Liver (tissue), 8 donors: ENCODE measurements at regions not wholly inside any gene's neighbourhood (a gene's known extent, or its start where the extent isn't known, plus 50 kb on each side); places are given as distances from the start of the nearest gene placed in this dataset.

ENCODE experiments used
- DNase-seq: peaks from one replicate; pipeline ENCODE4 v3.0.0-alpha.2; 2017; ENCODE audit warnings: low spot score
- H3K27ac ChIP-seq, 2 donors: one replicate each; pipeline ENCODE4 v1.7.0; 2013; ENCODE audit warnings: inconsistent platforms in 2 of 2, low read length in 2 of 2, control low read depth in 1 of 2, low read depth in 1 of 2, mild to moderate bottlenecking in 1 of 2
- H3K27me3 ChIP-seq, 4 donors: one replicate each; pipeline versions ENCODE4 v1.6.1 to v1.7.0; 2013; ENCODE audit warnings: low read length in 3 of 4, inconsistent platforms in 1 of 4, mild to moderate bottlenecking in 1 of 4, moderate library complexity in 1 of 4; ENCODE audit not compliant: control insufficient read depth in 4 of 4, insufficient read depth in 4 of 4
- H3K36me3 ChIP-seq, 4 donors: one replicate each; pipeline versions ENCODE4 v1.6.1 to v1.7.0; 2013; ENCODE audit warnings: low read length in 3 of 4, mild to moderate bottlenecking in 3 of 4, low read depth in 1 of 4, moderate library complexity in 1 of 4; ENCODE audit not compliant: control insufficient read depth in 4 of 4, insufficient read depth in 3 of 4
- H3K4me1 ChIP-seq, 4 donors: one replicate each; pipeline versions ENCODE4 v1.6.1 to v1.7.0; 2013; ENCODE audit warnings: low read length in 3 of 4, mild to moderate bottlenecking in 3 of 4, moderate library complexity in 1 of 4; ENCODE audit not compliant: control insufficient read depth in 4 of 4, insufficient read depth in 4 of 4
- H3K4me3 ChIP-seq, 3 donors: one replicate each; pipeline versions ENCODE4 v1.6.1 to v1.7.0; 2013; ENCODE audit warnings: low read length in 3 of 3, control low read depth in 1 of 3, low read depth in 1 of 3, mild to moderate bottlenecking in 1 of 3
- H3K9ac ChIP-seq, 2 donors: one replicate each; pipeline ENCODE4 v1.7.0; 2013; ENCODE audit warnings: low read length in 2 of 2, mild to moderate bottlenecking in 2 of 2, moderate library complexity in 2 of 2, control low read depth in 1 of 2, low read depth in 1 of 2
- H3K9me3 ChIP-seq, 4 donors: one replicate each; pipeline versions ENCODE4 v1.6.1 to v1.7.0; 2013; ENCODE audit warnings: low read length in 3 of 4; ENCODE audit not compliant: control insufficient read depth in 4 of 4
- ATF3 ChIP-seq: IDR thresholded peaks from 2 replicates; pipeline ENCODE4 v1.6.1; 2016; ENCODE audit warnings: antibody characterized with exemption
- CTCF ChIP-seq: fragments of 150-350 bp; IDR thresholded peaks from 2 replicates; pipeline ENCODE4 v1.5.1; 2017; ENCODE audit warnings: improper control_type of control experiment, low read depth, low read length; ENCODE audit not compliant: missing input control
- EGR1 ChIP-seq, 2 donors: IDR thresholded peaks; 2 replicates each; pipeline ENCODE4 v1.6.1; 2016 to 2018; ENCODE audit warnings: antibody characterized with exemption in 2 of 2, low read depth in 2 of 2
- FOXA1 ChIP-seq: IDR thresholded peaks from 2 replicates; pipeline ENCODE4 v1.6.1; 2016; ENCODE audit warnings: antibody characterized with exemption
- FOXA2 ChIP-seq: IDR thresholded peaks from 2 replicates; pipeline ENCODE4 v1.6.1; 2016; ENCODE audit warnings: antibody characterized with exemption
- GABPA ChIP-seq, 2 donors: IDR thresholded peaks in 1 of 2; conservative IDR thresholded peaks in 1 of 2; 2 replicates each; pipeline ENCODE4 v1.6.1; 2016; ENCODE audit warnings: antibody characterized with exemption in 2 of 2, mild to moderate bottlenecking in 1 of 2, moderate library complexity in 1 of 2
- HNF4A ChIP-seq, 2 donors: conservative IDR thresholded peaks; 2 replicates each; pipeline ENCODE4 v1.6.1; 2016; ENCODE audit warnings: antibody characterized with exemption in 2 of 2, mild to moderate bottlenecking in 2 of 2
- HNF4G ChIP-seq: IDR thresholded peaks from 2 replicates; pipeline ENCODE4 v1.6.1; 2016; ENCODE audit warnings: antibody characterized with exemption
- JUND ChIP-seq, 2 donors: IDR thresholded peaks; 2 replicates each; pipeline ENCODE4 v1.6.1; 2016; ENCODE audit warnings: antibody characterized with exemption in 2 of 2
- MAX ChIP-seq: IDR thresholded peaks from 2 replicates; pipeline ENCODE4 v1.6.1; 2016; ENCODE audit warnings: antibody characterized with exemption
- NR2F2 ChIP-seq: IDR thresholded peaks from 2 replicates; pipeline ENCODE4 v1.6.1; 2016; ENCODE audit warnings: antibody characterized with exemption
- RAD21 ChIP-seq, 2 donors: IDR thresholded peaks; 2 replicates each; pipeline ENCODE4 v1.6.1; 2016; ENCODE audit warnings: antibody characterized with exemption in 2 of 2, mild to moderate bottlenecking in 2 of 2
- RXRA ChIP-seq, 2 donors: IDR thresholded peaks; 2 replicates each; pipeline ENCODE4 v1.6.1; 2017 to 2018; ENCODE audit warnings: antibody characterized with exemption in 2 of 2, mild to moderate bottlenecking in 1 of 2
- SP1 ChIP-seq: IDR thresholded peaks from 2 replicates; pipeline ENCODE4 v1.6.1; 2018; ENCODE audit warnings: antibody characterized with exemption, mild to moderate bottlenecking
- TAF1 ChIP-seq: conservative IDR thresholded peaks from 2 replicates; pipeline ENCODE4 v1.6.1; 2016; ENCODE audit warnings: antibody characterized with exemption, mild to moderate bottlenecking
- YY1 ChIP-seq: IDR thresholded peaks from 2 replicates; pipeline ENCODE4 v1.6.1; 2016; ENCODE audit warnings: antibody characterized with exemption, mild to moderate bottlenecking
- WGBS: extraction: QIAGEN DNeasy Blood & Tissue Kit; methylation state at CpG from one replicate; pipeline ENCODE4 v1.1.7; 2013; 5-methylcytosine and 5-hydroxymethylcytosine counted together
- TF ChIP-seq, protein P1 (sequence below): IDR thresholded peaks from 2 replicates; pipeline ENCODE4 v1.6.1; 2016; ENCODE audit warnings: antibody characterized with exemption
- TF ChIP-seq, protein P2 (sequence below): IDR thresholded peaks from 2 replicates; pipeline ENCODE4 v1.6.1; 2016; ENCODE audit warnings: antibody characterized with exemption, mild to moderate bottlenecking
- donor health status: healthy.
- donor health status: healthy.
- donor health status: healthy.
- donor health status: healthy.
- donor health status: healthy.

GRCh38 chr5:10894445-10895054, 133.5 kb upstream of the DAP start:
- DNase-seq, result no peak
- no peaks in the 10 kb centered on the region for H3K27me3 ChIP-seq
- peaks cover 0 to 4% (median 0%) of the 10 kb centered on the region in 4 donors for H3K9me3 ChIP-seq
- no peak overlapping the region for H3K4me3 ChIP-seq
- H3K4me1 ChIP-seq, result no peaks in the 10 kb centered on the region
- H3K36me3 ChIP-seq, result no peaks in the 10 kb centered on the region
- WGBS, result 71% methylated on average over 9 of the region's 9 CpGs
- H3K9ac ChIP-seq, result no peak overlapping the region
- TF ChIP-seq, protein P1, sequence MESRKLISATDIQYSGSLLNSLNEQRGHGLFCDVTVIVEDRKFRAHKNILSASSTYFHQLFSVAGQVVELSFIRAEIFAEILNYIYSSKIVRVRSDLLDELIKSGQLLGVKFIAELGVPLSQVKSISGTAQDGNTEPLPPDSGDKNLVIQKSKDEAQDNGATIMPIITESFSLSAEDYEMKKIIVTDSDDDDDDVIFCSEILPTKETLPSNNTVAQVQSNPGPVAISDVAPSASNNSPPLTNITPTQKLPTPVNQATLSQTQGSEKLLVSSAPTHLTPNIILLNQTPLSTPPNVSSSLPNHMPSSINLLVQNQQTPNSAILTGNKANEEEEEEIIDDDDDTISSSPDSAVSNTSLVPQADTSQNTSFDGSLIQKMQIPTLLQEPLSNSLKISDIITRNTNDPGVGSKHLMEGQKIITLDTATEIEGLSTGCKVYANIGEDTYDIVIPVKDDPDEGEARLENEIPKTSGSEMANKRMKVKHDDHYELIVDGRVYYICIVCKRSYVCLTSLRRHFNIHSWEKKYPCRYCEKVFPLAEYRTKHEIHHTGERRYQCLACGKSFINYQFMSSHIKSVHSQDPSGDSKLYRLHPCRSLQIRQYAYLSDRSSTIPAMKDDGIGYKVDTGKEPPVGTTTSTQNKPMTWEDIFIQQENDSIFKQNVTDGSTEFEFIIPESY, result no peak
- TF ChIP-seq GABPA (IDR thresholded peaks at IDR 0.05 in 1 of 2, conservative IDR thresholded peaks at IDR 0.05 in 1 of 2) (no peak), EGR1 (IDR thresholded peaks at IDR 0.05; ENCODE audit: low read depth in 2 of 2) (no peak), JUND (IDR thresholded peaks at IDR 0.05) (no peak), YY1 (no peak), HNF4A (conservative IDR thresholded peaks at IDR 0.05) (peak; percentile 33 to 66), HNF4G (peak; percentile 10)
- H3K27ac ChIP-seq, result no peak overlapping the region

- no peak for DNase-seq
- Histone ChIP-seq H3K9me3 (peaks cover 0 to 4% (median 0%) of the 10 kb centered on the region in 4 donors), H3K27ac (no peak overlapping the region), H3K36me3 (no peaks in the 10 kb centered on the region), H3K4me1 (no peaks in the 10 kb centered on the region), H3K27me3 (no peaks in the 10 kb centered on the region), H3K9ac (no peak overlapping the region), H3K4me3 (no peak overlapping the region)
- TF ChIP-seq RAD21 (IDR thresholded peaks at IDR 0.05) (no peak), EGR1 (IDR thresholded peaks at IDR 0.05; ENCODE audit: low read depth in 2 of 2) (no peak), NR2F2 (no peak), TAF1 (no peak), HNF4A (conservative IDR thresholded peaks at IDR 0.05) (no peak), CTCF (no peak), ATF3 (no peak), RXRA (IDR thresholded peaks at IDR 0.05) (no peak), MAX (no peak), GABPA (IDR thresholded peaks at IDR 0.05 in 1 of 2, conservative IDR thresholded peaks at IDR 0.05 in 1 of 2) (no peak), HNF4G (no peak), FOXA1 (no peak), SP1 (no peak), FOXA2 (no peak), YY1 (no peak), JUND (IDR thresholded peaks at IDR 0.05) (no peak)
- TF ChIP-seq, protein P2, sequence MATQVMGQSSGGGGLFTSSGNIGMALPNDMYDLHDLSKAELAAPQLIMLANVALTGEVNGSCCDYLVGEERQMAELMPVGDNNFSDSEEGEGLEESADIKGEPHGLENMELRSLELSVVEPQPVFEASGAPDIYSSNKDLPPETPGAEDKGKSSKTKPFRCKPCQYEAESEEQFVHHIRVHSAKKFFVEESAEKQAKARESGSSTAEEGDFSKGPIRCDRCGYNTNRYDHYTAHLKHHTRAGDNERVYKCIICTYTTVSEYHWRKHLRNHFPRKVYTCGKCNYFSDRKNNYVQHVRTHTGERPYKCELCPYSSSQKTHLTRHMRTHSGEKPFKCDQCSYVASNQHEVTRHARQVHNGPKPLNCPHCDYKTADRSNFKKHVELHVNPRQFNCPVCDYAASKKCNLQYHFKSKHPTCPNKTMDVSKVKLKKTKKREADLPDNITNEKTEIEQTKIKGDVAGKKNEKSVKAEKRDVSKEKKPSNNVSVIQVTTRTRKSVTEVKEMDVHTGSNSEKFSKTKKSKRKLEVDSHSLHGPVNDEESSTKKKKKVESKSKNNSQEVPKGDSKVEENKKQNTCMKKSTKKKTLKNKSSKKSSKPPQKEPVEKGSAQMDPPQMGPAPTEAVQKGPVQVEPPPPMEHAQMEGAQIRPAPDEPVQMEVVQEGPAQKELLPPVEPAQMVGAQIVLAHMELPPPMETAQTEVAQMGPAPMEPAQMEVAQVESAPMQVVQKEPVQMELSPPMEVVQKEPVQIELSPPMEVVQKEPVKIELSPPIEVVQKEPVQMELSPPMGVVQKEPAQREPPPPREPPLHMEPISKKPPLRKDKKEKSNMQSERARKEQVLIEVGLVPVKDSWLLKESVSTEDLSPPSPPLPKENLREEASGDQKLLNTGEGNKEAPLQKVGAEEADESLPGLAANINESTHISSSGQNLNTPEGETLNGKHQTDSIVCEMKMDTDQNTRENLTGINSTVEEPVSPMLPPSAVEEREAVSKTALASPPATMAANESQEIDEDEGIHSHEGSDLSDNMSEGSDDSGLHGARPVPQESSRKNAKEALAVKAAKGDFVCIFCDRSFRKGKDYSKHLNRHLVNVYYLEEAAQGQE, result no peak
- TF ChIP-seq, protein P1, result no peak
- WGBS, result 90% methylated on average over 4 of the region's 4 CpGs
Measured at GRCh38 chr5:10892911-10893215, 131.8 kb upstream of the DAP start.
